ENCODE measurements at regions not wholly inside any gene's neighbourhood (a gene's known extent, or its start where the extent isn't known, plus 50 kb on each side); places are given as distances from the start of the nearest gene placed in this dataset.

- Histone ChIP-seq H3K4me3 (ENCODE audit: low read depth, low read length, poor library complexity, severe bottlenecking) (no peak overlapping the region), H3K27ac (ENCODE audit: low read depth, low read length, poor library complexity, severe bottlenecking) (no peak overlapping the region), H3K9me3 (ENCODE audit: low read depth, low read length, poor library complexity, severe bottlenecking) (no peaks in the 10 kb centered on the region), H3K27me3 (replicated peaks; ENCODE audit: insufficient read depth, low read depth, low read length, poor library complexity) (peaks cover 3% of the 10 kb centered on the region), H3K36me3 (ENCODE audit: insufficient read depth, low read length, poor library complexity, severe bottlenecking) (no peaks in the 10 kb centered on the region), H3K4me1 (ENCODE audit: insufficient read depth, low read length, poor library complexity, severe bottlenecking) (no peaks in the 10 kb centered on the region)
- BruUV-seq (replicated peaks) = no TSS peak
- CTCF ChIA-PET = no interaction called here
- intact Hi-C loops (cut with micrococcal nuclease; ENCODE audit: unreplicated experiment) = no loop called here
- DNase-seq (ENCODE audit: low spot score) = no peak
- no peak for TF ChIP-seq CTCF (conservative IDR thresholded peaks at IDR 0.05; ENCODE audit: low read depth, low read length)
- no peak for TF ChIP-seq EZH2 (IDR thresholded peaks at IDR 0.05; ENCODE audit: borderline replicate concordance, low read depth, low read length, poor library complexity, severe bottlenecking)
- POLR2A ChIA-PET (ENCODE audit: low non-redundant PET) = no interaction called here
Observed at GRCh38 chr6:12221856-12222255, 68.3 kb upstream of the EDN1 start.

DNA sequence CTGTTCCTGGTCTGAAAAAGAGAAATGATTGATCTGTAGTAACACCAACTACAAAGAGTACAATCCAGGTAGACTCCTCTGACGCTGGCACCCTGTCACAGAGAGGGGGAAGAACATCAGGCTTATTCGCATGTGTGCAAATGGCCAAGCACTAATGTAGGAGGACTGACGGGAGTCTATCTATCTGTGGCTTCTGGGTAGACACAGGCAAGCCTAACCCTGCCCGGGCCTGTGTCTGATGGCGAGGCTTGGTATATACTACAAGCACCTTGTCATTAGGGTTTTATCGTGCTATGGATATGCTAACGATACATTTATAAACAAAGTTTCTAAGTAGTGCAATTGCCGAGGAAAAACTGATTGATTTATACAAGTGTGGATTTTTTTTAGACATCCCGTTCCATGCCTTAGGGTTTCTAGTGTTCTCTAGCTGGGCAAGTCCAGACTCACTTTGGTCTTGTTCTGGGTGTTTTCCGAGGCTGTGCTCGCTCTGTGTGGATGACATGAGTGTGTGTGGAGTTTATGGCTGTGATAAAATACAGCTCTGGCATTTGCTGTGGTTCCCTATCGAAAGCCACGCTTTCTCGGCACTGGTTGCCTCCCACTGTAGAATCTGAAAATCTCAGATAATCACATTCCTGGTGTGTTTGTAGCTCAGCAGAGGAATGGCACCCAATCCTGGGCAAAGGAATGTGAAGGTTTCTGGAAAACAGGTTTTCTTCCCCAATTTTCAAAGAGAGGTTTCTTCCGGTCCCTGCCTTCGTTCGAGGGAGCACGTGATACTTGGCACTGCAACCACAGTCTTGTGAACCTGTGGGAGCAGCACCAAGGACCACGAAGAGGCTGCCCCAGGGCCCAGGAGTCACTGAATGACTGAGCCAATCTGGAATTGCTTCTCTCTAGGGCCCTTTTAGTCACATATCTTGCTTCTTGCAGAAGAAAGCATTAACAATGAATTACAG lies 67.5 kb upstream of the EDN1 start:
- Histone ChIP-seq H3K4me1 (ENCODE audit: insufficient read depth, low read length, poor library complexity, severe bottlenecking) (no peaks in the 10 kb centered on the region), H3K36me3 (ENCODE audit: insufficient read depth, low read length, poor library complexity, severe bottlenecking) (no peaks in the 10 kb centered on the region), H3K27ac (ENCODE audit: low read depth, low read length, poor library complexity, severe bottlenecking) (no peak overlapping the region), H3K9me3 (ENCODE audit: low read depth, low read length, poor library complexity, severe bottlenecking) (no peaks in the 10 kb centered on the region), H3K4me3 (ENCODE audit: low read depth, low read length, poor library complexity, severe bottlenecking) (no peak overlapping the region), H3K27me3 (replicated peaks; ENCODE audit: insufficient read depth, low read depth, low read length, poor library complexity) (peaks cover 3% of the 10 kb centered on the region)
- DNase-seq (ENCODE audit: low spot score) = no peak
- no TSS peak for BruUV-seq (replicated peaks)
- ChIA-PET POLR2A (ENCODE audit: low non-redundant PET) (no interaction called here), CTCF (no interaction called here)
- intact Hi-C loops (cut with micrococcal nuclease; ENCODE audit: unreplicated experiment) = no loop called here
- no peak for TF ChIP-seq CTCF (conservative IDR thresholded peaks at IDR 0.05; ENCODE audit: low read depth, low read length)
- no peak for TF ChIP-seq EZH2 (IDR thresholded peaks at IDR 0.05; ENCODE audit: borderline replicate concordance, low read depth, low read length, poor library complexity, severe bottlenecking)

GRCh38 chr6:12223383-12223782 lies 66.8 kb upstream of the EDN1 start:
- Histone ChIP-seq H3K4me1 (ENCODE audit: insufficient read depth, low read length, poor library complexity, severe bottlenecking) (no peaks in the 10 kb centered on the region), H3K36me3 (ENCODE audit: insufficient read depth, low read length, poor library complexity, severe bottlenecking) (no peaks in the 10 kb centered on the region), H3K9me3 (ENCODE audit: low read depth, low read length, poor library complexity, severe bottlenecking) (no peaks in the 10 kb centered on the region), H3K27me3 (replicated peaks; ENCODE audit: insufficient read depth, low read depth, low read length, poor library complexity) (no peaks in the 10 kb centered on the region), H3K27ac (ENCODE audit: low read depth, low read length, poor library complexity, severe bottlenecking) (no peak overlapping the region), H3K4me3 (ENCODE audit: low read depth, low read length, poor library complexity, severe bottlenecking) (no peak overlapping the region)
- TF ChIP-seq CTCF (conservative IDR thresholded peaks at IDR 0.05; ENCODE audit: low read depth, low read length) (no peak), EZH2 (IDR thresholded peaks at IDR 0.05; ENCODE audit: borderline replicate concordance, low read depth, low read length, poor library complexity, severe bottlenecking) (no peak)
- ChIA-PET CTCF (no interaction called here), POLR2A (ENCODE audit: low non-redundant PET) (no interaction called here)
- DNase-seq (ENCODE audit: low spot score) = no peak
- BruUV-seq (replicated peaks) = no TSS peak
- intact Hi-C loops (cut with micrococcal nuclease; ENCODE audit: unreplicated experiment) = no loop called here

Measured in A673 (cell line).